ENCODE measurements at regions not wholly inside any gene's neighbourhood (a gene's known extent, or its start where the extent isn't known, plus 50 kb on each side); places are given as distances from the start of the nearest gene placed in this dataset.

- H4K20me1 ChIP-seq (ENCODE audit: insufficient read depth) = no peaks in the 10 kb centered on the region
- H2AFZ ChIP-seq = no peak overlapping the region
- H3K9ac ChIP-seq = no peak overlapping the region
- no peaks in the 10 kb centered on the region for H3K79me2 ChIP-seq (ENCODE audit: insufficient read depth)
- H3K4me2 ChIP-seq (ENCODE audit: unreplicated experiment) = no peak overlapping the region
- H3K36me3 ChIP-seq (ENCODE audit: low read depth) = no peaks in the 10 kb centered on the region
- no peaks in the 10 kb centered on the region for H3F3A ChIP-seq (ENCODE audit: insufficient read depth)
- no peak overlapping the region for H3K4me3 ChIP-seq
- 61 to 66% methylated on average over 4 of the region's 4 CpGs for WGBS, 2 experiments (ENCODE audit: low coverage in 1 of 2, low lambda C conversion rate in 2 of 2, missing lambda C conversion rate in 2 of 2)
- in situ Hi-C loops (cut with MboI) = no loop called here
- H3K4me1 ChIP-seq (ENCODE audit: insufficient read depth) = no peaks in the 10 kb centered on the region
- H3K27ac ChIP-seq = no peak overlapping the region
- H3K9me3 ChIP-seq (ENCODE audit: low read depth) = no peaks in the 10 kb centered on the region
- no peaks in the 10 kb centered on the region for H3K27me3 ChIP-seq (replicated peaks; ENCODE audit: insufficient read depth)
- no peak for DNase-seq
- H3K9me2 ChIP-seq (ENCODE audit: insufficient read depth) = no peaks in the 10 kb centered on the region
- TF ChIP-seq EZH2phosphoT487 (IDR thresholded peaks at IDR 0.05; ENCODE audit: insufficient read depth, low read depth) (no peak), EZH2 (IDR thresholded peaks at IDR 0.05; ENCODE audit: insufficient read depth, poor library complexity, severe bottlenecking) (no peak)
Observed at GRCh38 chr4:124541652-124542420, 170.7 kb downstream of the ANKRD50 start.

- DNase-seq = no peak
- H3K9me2 ChIP-seq (ENCODE audit: insufficient read depth) = no peaks in the 10 kb centered on the region
- no peaks in the 10 kb centered on the region for H3K9me3 ChIP-seq (ENCODE audit: low read depth)
- H3K4me3 ChIP-seq = no peak overlapping the region
- H3K9ac ChIP-seq = no peak overlapping the region
- H3K79me2 ChIP-seq (ENCODE audit: insufficient read depth) = no peaks in the 10 kb centered on the region
- H4K20me1 ChIP-seq (ENCODE audit: insufficient read depth) = no peaks in the 10 kb centered on the region
- in situ Hi-C loops (cut with MboI) = no loop called here
- H3K4me1 ChIP-seq (ENCODE audit: insufficient read depth) = no peaks in the 10 kb centered on the region
- no peaks in the 10 kb centered on the region for H3F3A ChIP-seq (ENCODE audit: insufficient read depth)
- TF ChIP-seq EZH2phosphoT487 (IDR thresholded peaks at IDR 0.05; ENCODE audit: insufficient read depth, low read depth) (no peak), EZH2 (IDR thresholded peaks at IDR 0.05; ENCODE audit: insufficient read depth, poor library complexity, severe bottlenecking) (no peak)
- WGBS, 2 experiments (ENCODE audit: low coverage in 1 of 2, low lambda C conversion rate in 2 of 2, missing lambda C conversion rate in 2 of 2) = 75 to 78% methylated on average over 8 of the region's 8 CpGs
- H2AFZ ChIP-seq = no peak overlapping the region
- H3K27ac ChIP-seq = no peak overlapping the region
- H3K4me2 ChIP-seq (ENCODE audit: unreplicated experiment) = no peak overlapping the region
- no peaks in the 10 kb centered on the region for H3K36me3 ChIP-seq (ENCODE audit: low read depth)
- H3K27me3 ChIP-seq (replicated peaks; ENCODE audit: insufficient read depth) = no peaks in the 10 kb centered on the region
Observed at GRCh38 chr4:124555959-124556358, 156.6 kb downstream of the ANKRD50 start.

GRCh38 chr4:124564121-124564520 is 148.4 kb downstream of the ANKRD50 start:
- H3K36me3 ChIP-seq (ENCODE audit: low read depth) = no peaks in the 10 kb centered on the region
- no peak overlapping the region for H3K4me2 ChIP-seq (ENCODE audit: unreplicated experiment)
- H2AFZ ChIP-seq = no peak overlapping the region
- no peak overlapping the region for H3K27ac ChIP-seq
- H3K4me1 ChIP-seq (ENCODE audit: insufficient read depth) = no peaks in the 10 kb centered on the region
- no peak overlapping the region for H3K9ac ChIP-seq
- in situ Hi-C loops (cut with MboI) = no loop called here
- no peaks in the 10 kb centered on the region for H3F3A ChIP-seq (ENCODE audit: insufficient read depth)
- no peaks in the 10 kb centered on the region for H3K79me2 ChIP-seq (ENCODE audit: insufficient read depth)
- no peaks in the 10 kb centered on the region for H3K9me3 ChIP-seq (ENCODE audit: low read depth)
- H3K27me3 ChIP-seq (replicated peaks; ENCODE audit: insufficient read depth) = no peaks in the 10 kb centered on the region
- H4K20me1 ChIP-seq (ENCODE audit: insufficient read depth) = no peaks in the 10 kb centered on the region
- TF ChIP-seq EZH2phosphoT487 (IDR thresholded peaks at IDR 0.05; ENCODE audit: insufficient read depth, low read depth) = no peak
- no peak for TF ChIP-seq EZH2 (IDR thresholded peaks at IDR 0.05; ENCODE audit: insufficient read depth, poor library complexity, severe bottlenecking)
- DNase-seq = no peak
- no peaks in the 10 kb centered on the region for H3K9me2 ChIP-seq (ENCODE audit: insufficient read depth)
- H3K4me3 ChIP-seq = no peak overlapping the region
- 86 to 87% methylated on average over 1 of the region's 1 CpG for WGBS, 2 experiments (ENCODE audit: low coverage in 1 of 2, low lambda C conversion rate in 2 of 2, missing lambda C conversion rate in 2 of 2)

GRCh38 chr4:124565371-124565770 is 147.2 kb downstream of the ANKRD50 start:
- in situ Hi-C loops (cut with MboI) = no loop called here

More at GRCh38 chr4:124565371-124565770, 147.2 kb downstream of the ANKRD50 start:
- 37 to 42% methylated on average over 4 of the region's 4 CpGs for WGBS, 2 experiments (ENCODE audit: low coverage in 1 of 2, low lambda C conversion rate in 2 of 2, missing lambda C conversion rate in 2 of 2)
- DNase-seq = no peak
- no peak overlapping the region for H3K4me2 ChIP-seq (ENCODE audit: unreplicated experiment)
- no peak overlapping the region for H3K9ac ChIP-seq
- H2AFZ ChIP-seq = no peak overlapping the region
- H3K27ac ChIP-seq = no peak overlapping the region
- no peaks in the 10 kb centered on the region for H3K4me1 ChIP-seq (ENCODE audit: insufficient read depth)
- H3F3A ChIP-seq (ENCODE audit: insufficient read depth) = no peaks in the 10 kb centered on the region
- H4K20me1 ChIP-seq (ENCODE audit: insufficient read depth) = no peaks in the 10 kb centered on the region
- TF ChIP-seq EZH2phosphoT487 (IDR thresholded peaks at IDR 0.05; ENCODE audit: insufficient read depth, low read depth) = no peak
- TF ChIP-seq EZH2 (IDR thresholded peaks at IDR 0.05; ENCODE audit: insufficient read depth, poor library complexity, severe bottlenecking) = no peak
- no peaks in the 10 kb centered on the region for H3K9me3 ChIP-seq (ENCODE audit: low read depth)
- H3K27me3 ChIP-seq (replicated peaks; ENCODE audit: insufficient read depth) = no peaks in the 10 kb centered on the region
- no peaks in the 10 kb centered on the region for H3K9me2 ChIP-seq (ENCODE audit: insufficient read depth)
- H3K4me3 ChIP-seq = no peak overlapping the region
- no peaks in the 10 kb centered on the region for H3K36me3 ChIP-seq (ENCODE audit: low read depth)
- no peaks in the 10 kb centered on the region for H3K79me2 ChIP-seq (ENCODE audit: insufficient read depth)
